Esophagus squamous epithelium (tissue), 5 donors: ENCODE measurements at regions not wholly inside any gene's neighbourhood (a gene's known extent, or its start where the extent isn't known, plus 50 kb on each side); places are given as distances from the start of the nearest gene placed in this dataset.
A peak's percentile ranks its signal among the peaks of the same experiment; 100 is the strongest.

ENCODE experiments used
- DNase-seq: peaks from one replicate; lab custom pipeline; 2025; lab: John Stamatoyannopoulos, UW
- H3K27ac ChIP-seq, 4 donors: fragments of 200-600 bp; sonication (generic); one replicate each; pipeline ENCODE4 v1.5.1; 2016 to 2019; ENCODE audit warnings: mild to moderate bottlenecking in 1 of 4
- H3K27me3 ChIP-seq, 4 donors: fragments of 200-600 bp; sonication (generic); 1 replicate in 3 of 4; 2 replicates in 1 of 4; pipeline versions ENCODE4 v1.5.1 to v1.6.0; 2017 to 2021; ENCODE audit warnings: antibody characterized with exemption in 1 of 4
- H3K36me3 ChIP-seq, 3 donors: fragments of 200-600 bp; sonication (generic); one replicate each; pipeline ENCODE4 v1.5.1; 2016 to 2019
- H3K4me1 ChIP-seq, 3 donors: fragments of 200-600 bp; sonication (generic); one replicate each; pipeline ENCODE4 v1.5.1; 2017 to 2019
- H3K4me3 ChIP-seq, 4 donors: fragments of 200-600 bp; sonication (generic); 1 replicate in 3 of 4; 2 replicates in 1 of 4; pipeline ENCODE4 v1.5.1; 2016 to 2019; ENCODE audit warnings: mild to moderate bottlenecking in 2 of 4, moderate library complexity in 1 of 4
- H3K9me3 ChIP-seq, 3 donors: fragments of 200-600 bp; sonication (generic); one replicate each; pipeline ENCODE4 v1.5.1; 2016 to 2019
- CTCF ChIP-seq, 6 experiments: fragments of 450-650 bp in 4 of 6; fragments of 200-600 bp in 2 of 6; sonication (generic) in 2 of 6; IDR thresholded peaks; one replicate each; pipeline ENCODE4 v1.5.1; 2016 to 2019; ENCODE audit warnings: antibody characterized with exemption in 6 of 6, mild to moderate bottlenecking in 4 of 6, moderate library complexity in 4 of 6
- POLR2A ChIP-seq, 4 donors: fragments of 450-650 bp; IDR thresholded peaks; one replicate each; pipeline ENCODE4 v1.6.1; 2017; ENCODE audit warnings: antibody characterized with exemption in 4 of 4, mild to moderate bottlenecking in 4 of 4, moderate library complexity in 3 of 4
- WGBS, 2 donors: methylation state at CpG; one replicate each; pipeline ENCODE4 v1.1.5; 2018; 5-methylcytosine and 5-hydroxymethylcytosine counted together
- intact Hi-C: fragments of 100-400 bp; cut with DNase I; formaldehyde crosslinking; loops from one replicate; pipeline ENCODE4 v1.15.0; 2022
- donor health status: DM: yes; HTN: yes; CAD: no.

DNA sequence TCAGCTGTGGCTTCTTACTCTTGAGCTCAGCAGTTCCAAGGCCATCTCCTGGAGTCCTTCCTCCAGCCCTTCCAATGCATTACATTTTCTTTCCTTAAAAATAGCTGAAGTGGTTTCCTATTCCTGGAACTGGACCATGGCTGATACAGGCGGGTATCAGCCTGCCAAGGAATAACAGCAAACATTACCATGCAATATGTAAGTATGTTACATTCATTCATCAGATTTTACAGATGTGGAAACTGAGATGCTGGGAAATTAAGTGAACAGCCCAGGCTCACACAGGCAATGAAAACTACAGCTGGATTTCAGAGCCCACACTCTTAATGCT is 100.4 kb downstream of the NRN1 start:
- no peaks in the 10 kb centered on the region for H3K27me3 ChIP-seq
- WGBS, 2 donors: 100% methylated on average over 1 of the region's 1 CpG; no CpG with 5 or more reads in 1 of the 2 donors
- no peaks in the 10 kb centered on the region for H3K36me3 ChIP-seq
- peaks cover 0 to 17% (median 3%) of the 10 kb centered on the region in 3 donors for H3K4me1 ChIP-seq
- H3K4me3 ChIP-seq: no peak overlapping the region
- intact Hi-C loops: no loop called here
- H3K27ac ChIP-seq: peak overlapping the region in 1 of 4 donors; percentile 30
- TF ChIP-seq POLR2A (IDR thresholded peaks at IDR 0.05) (no peak), CTCF (IDR thresholded peaks at IDR 0.05) (no peak)
- DNase-seq: no peak
- no peaks in the 10 kb centered on the region for H3K9me3 ChIP-seq

DNA sequence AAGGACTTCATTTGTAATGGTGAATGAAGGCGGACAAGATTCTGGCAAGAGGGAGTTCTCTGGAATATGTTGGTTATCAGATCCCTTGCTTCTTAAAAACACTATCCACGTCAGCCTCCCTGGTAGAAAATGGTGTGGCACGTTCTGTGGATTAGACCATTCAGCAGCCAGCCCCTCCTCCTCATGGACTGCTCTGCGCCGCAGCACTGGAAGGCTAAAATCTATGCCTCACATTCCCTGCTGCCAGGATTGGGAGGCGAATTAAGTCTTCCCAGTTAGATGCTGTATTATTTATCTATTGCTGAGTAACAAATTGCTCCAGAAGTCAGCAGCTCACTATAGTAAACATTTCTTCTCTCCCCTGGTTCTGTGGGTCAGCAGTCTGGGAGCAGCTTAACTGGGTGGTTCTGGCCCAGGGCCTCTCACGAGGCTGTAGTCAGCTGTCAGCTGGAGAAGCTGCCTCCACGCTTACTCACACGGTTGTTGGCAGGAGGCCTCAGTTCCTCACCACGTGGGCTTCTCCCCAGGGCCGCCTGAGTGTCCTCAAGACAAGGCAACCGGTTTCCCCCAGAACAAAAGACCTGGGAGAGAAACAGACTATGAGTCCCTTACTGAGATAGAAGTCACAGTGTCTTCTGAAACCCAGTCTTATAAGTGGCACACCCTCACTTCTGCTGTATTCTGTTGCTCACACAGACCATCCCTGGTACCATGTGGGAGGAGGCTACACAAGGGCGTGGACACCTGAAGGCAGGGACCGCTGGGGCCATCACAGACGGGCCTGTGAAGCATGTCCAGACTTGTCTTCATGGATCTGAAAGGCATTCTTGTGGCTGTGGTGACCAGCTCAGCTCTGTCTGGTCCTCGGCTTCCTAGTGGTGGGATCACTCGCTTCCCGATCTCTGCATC is 101.0 kb downstream of the NRN1 start:
- H3K4me3 ChIP-seq: no peak overlapping the region
- no peaks in the 10 kb centered on the region for H3K9me3 ChIP-seq
- no peaks in the 10 kb centered on the region for H3K36me3 ChIP-seq
- no peak for DNase-seq
- H3K4me1 ChIP-seq: peaks cover 0 to 17% (median 3%) of the 10 kb centered on the region in 3 donors
- no peak for TF ChIP-seq POLR2A (IDR thresholded peaks at IDR 0.05)
- TF ChIP-seq CTCF (IDR thresholded peaks at IDR 0.05): no peak
- H3K27me3 ChIP-seq: no peaks in the 10 kb centered on the region
- peak overlapping the region in 1 of 4 donors; percentile 30 for H3K27ac ChIP-seq
- 55 to 63% methylated on average over 12 to 16 of the region's 18 CpGs for WGBS, 2 donors
- intact Hi-C loops: no loop called here

DNA sequence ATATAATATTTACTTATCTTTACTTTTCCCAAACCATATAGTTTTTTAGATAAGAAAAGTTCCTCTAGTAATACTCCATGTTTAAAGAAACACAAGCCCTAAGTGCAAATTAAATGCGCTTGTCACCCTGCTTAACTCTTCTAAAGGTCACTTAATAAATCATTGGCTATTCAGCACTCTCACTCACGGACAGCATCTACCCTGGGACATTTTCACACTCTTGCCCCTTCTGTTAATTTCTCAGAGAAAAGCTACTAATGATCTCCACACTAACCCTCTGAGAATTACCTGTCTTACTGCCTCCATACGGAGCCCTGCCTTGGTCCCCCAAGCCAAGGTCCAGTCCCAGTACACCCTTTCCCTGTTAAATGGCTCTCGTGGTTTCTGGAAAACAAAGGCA is 102.2 kb downstream of the NRN1 start:
- Histone ChIP-seq H3K4me1 (peaks cover 0 to 17% (median 3%) of the 10 kb centered on the region in 3 donors), H3K4me3 (no peak overlapping the region), H3K27ac (no peak overlapping the region), H3K36me3 (no peaks in the 10 kb centered on the region), H3K27me3 (no peaks in the 10 kb centered on the region), H3K9me3 (no peaks in the 10 kb centered on the region)
- no peak for DNase-seq
- intact Hi-C loops: no loop called here
- TF ChIP-seq POLR2A (IDR thresholded peaks at IDR 0.05) (no peak), CTCF (IDR thresholded peaks at IDR 0.05) (no peak)
- 62 to 76% methylated on average over 4 of the region's 4 CpGs for WGBS, 2 donors

- no peak for DNase-seq
- WGBS, 2 donors: 83 to 95% methylated on average over 2 to 4 of the region's 4 CpGs
- Histone ChIP-seq H3K4me3 (no peak overlapping the region), H3K36me3 (no peaks in the 10 kb centered on the region), H3K27me3 (no peaks in the 10 kb centered on the region), H3K27ac (no peak overlapping the region), H3K9me3 (no peaks in the 10 kb centered on the region), H3K4me1 (no peaks in the 10 kb centered on the region)
- intact Hi-C loops: no loop called here
- TF ChIP-seq CTCF (IDR thresholded peaks at IDR 0.05) (no peak), POLR2A (IDR thresholded peaks at IDR 0.05) (no peak)
Measured at GRCh38 chr6:5899216-5900045, 107.3 kb downstream of the NRN1 start.

GRCh38 chr6:5898563-5898962 is 108.2 kb downstream of the NRN1 start:
- TF ChIP-seq POLR2A (IDR thresholded peaks at IDR 0.05): no peak
- TF ChIP-seq CTCF (IDR thresholded peaks at IDR 0.05): no peak
- intact Hi-C loops: no loop called here
- no peaks in the 10 kb centered on the region for H3K4me1 ChIP-seq

More at GRCh38 chr6:5898563-5898962, 108.2 kb downstream of the NRN1 start:
- H3K36me3 ChIP-seq: no peaks in the 10 kb centered on the region
- no peaks in the 10 kb centered on the region for H3K9me3 ChIP-seq
- H3K27me3 ChIP-seq: no peaks in the 10 kb centered on the region
- DNase-seq: no peak
- no peak overlapping the region for H3K4me3 ChIP-seq
- H3K27ac ChIP-seq: no peak overlapping the region
- 83 to 88% methylated on average over 7 to 8 of the region's 8 CpGs for WGBS, 2 donors
